ENCODE measurements at regions not wholly inside any gene's neighbourhood (a gene's known extent, or its start where the extent isn't known, plus 50 kb on each side); places are given as distances from the start of the nearest gene placed in this dataset.

- no peaks in the 10 kb centered on the region for H3K9me1 ChIP-seq (replicated peaks; ENCODE audit: control insufficient read depth, extremely low read depth, insufficient read depth, low read length)
- intact Hi-C loops (cut with micrococcal nuclease): no loop called here
- DNase-seq (ENCODE audit: low read depth, low spot score): no peak
- no peak overlapping the region for H3K27ac ChIP-seq (ENCODE audit: insufficient read depth, low read depth, low read length)
- ChIA-PET CTCF (no interaction called here), POLR2A (no interaction called here)
- H3K36me3 ChIP-seq (ENCODE audit: control insufficient read depth in 2 of 2, extremely low read depth in 1 of 2, insufficient read depth in 2 of 2, low read length in 2 of 2): no peaks in the 10 kb centered on the region
- H4K20me1 ChIP-seq (replicated peaks; ENCODE audit: control insufficient read depth, extremely low read depth, insufficient read depth, low read length): no peaks in the 10 kb centered on the region
- no TSS peak for BruUV-seq (replicated peaks)
- TF ChIP-seq POLR2A (IDR thresholded peaks at IDR 0.05; ENCODE audit: low read depth, low read length): no peak
- TF ChIP-seq FOS (IDR thresholded peaks at IDR 0.05; ENCODE audit: borderline replicate concordance, insufficient read depth, low read length): no peak
- no peak for TF ChIP-seq CTCF (IDR thresholded peaks at IDR 0.05; ENCODE audit: extremely low read depth in 1 of 2, insufficient read depth in 1 of 2, low read depth in 1 of 2, low read length in 2 of 2)
- TF ChIP-seq POLR2AphosphoS5 (IDR thresholded peaks at IDR 0.05; ENCODE audit: insufficient read depth, low read depth, low read length): no peak
- no peak for TF ChIP-seq EZH2 (IDR thresholded peaks at IDR 0.05; ENCODE audit: borderline replicate concordance, low read depth, low read length, severe bottlenecking)
- TF ChIP-seq MAX (IDR thresholded peaks at IDR 0.05; ENCODE audit: insufficient read depth, insufficient read length): no peak
- TF ChIP-seq MYC (IDR thresholded peaks at IDR 0.05; ENCODE audit: low read depth, low read length): no peak
- TF ChIP-seq JUN (IDR thresholded peaks at IDR 0.05; ENCODE audit: borderline replicate concordance, insufficient read depth, insufficient read length, low read depth): no peak
- TF ChIP-seq GATA2 (IDR thresholded peaks at IDR 0.05; ENCODE audit: insufficient read depth, insufficient read length, low read depth, low read length): no peak
- H3K79me2 ChIP-seq (ENCODE audit: control insufficient read depth, insufficient read depth, low read length): no peaks in the 10 kb centered on the region
- H3K4me1 ChIP-seq (ENCODE audit: control insufficient read depth, extremely low read depth, insufficient read depth, low read length): no peaks in the 10 kb centered on the region
- FAIRE-seq: no peak
- no peak overlapping the region for H2AFZ ChIP-seq (ENCODE audit: low read depth, low read length)
- H3K27me3 ChIP-seq (ENCODE audit: control insufficient read depth in 2 of 2, insufficient read depth in 2 of 2, low read length in 2 of 2): no peaks in the 10 kb centered on the region
- no peak overlapping the region for H3K4me3 ChIP-seq (replicated peaks in 1 of 3; ENCODE audit: insufficient read depth in 1 of 3, low read depth in 1 of 3, low read length in 3 of 3)
- no peak overlapping the region for H3K4me2 ChIP-seq (ENCODE audit: insufficient read depth, low read length)
- H3K9ac ChIP-seq (replicated peaks; ENCODE audit: extremely low read depth, insufficient read depth, low read length): no peak overlapping the region
- dilution Hi-C loops (cut with MboI; ENCODE audit: extremely low pct_ligation_motif_present, low sequenced_read_pairs): no loop called here
- no peaks in the 10 kb centered on the region for H3K9me3 ChIP-seq (replicated peaks; ENCODE audit: control insufficient read depth, insufficient read depth, low read length)
Measured at GRCh38 chr5:109942646-109943045, 252.9 kb downstream of the MAN2A1 start.

All from endothelial cell of umbilical vein (primary cell).